Glutamatergic neuron (in vitro differentiated cells): ENCODE measurements at regions not wholly inside any gene's neighbourhood (a gene's known extent, or its start where the extent isn't known, plus 50 kb on each side); places are given as distances from the start of the nearest gene placed in this dataset.

ENCODE experiments used
- DNase-seq: peaks from one replicate; pipeline ENCODE4 v3.0.0; 2022
- H3K27ac Mint-ChIP-seq: one replicate; pipeline ENCODE4 v1.8.0; 2020; ENCODE audit warnings: mild to moderate bottlenecking, mixed read lengths, inconsistent platforms; ENCODE audit not compliant: unreplicated experiment
- H3K27me3 Mint-ChIP-seq: one replicate; pipeline ENCODE4 v1.8.0; 2020; ENCODE audit warnings: mild to moderate bottlenecking, moderate library complexity, mixed read lengths, inconsistent platforms; ENCODE audit not compliant: unreplicated experiment
- H3K36me3 Mint-ChIP-seq: one replicate; pipeline ENCODE4 v1.8.0; 2020; ENCODE audit warnings: mild to moderate bottlenecking, mixed read lengths, inconsistent platforms; ENCODE audit not compliant: unreplicated experiment
- H3K4me1 Mint-ChIP-seq: one replicate; pipeline ENCODE4 v1.8.0; 2020; ENCODE audit warnings: mild to moderate bottlenecking, low read depth, mixed read lengths, inconsistent platforms; ENCODE audit not compliant: unreplicated experiment
- H3K4me3 Mint-ChIP-seq: one replicate; pipeline ENCODE4 v1.8.0; 2020; ENCODE audit warnings: mild to moderate bottlenecking, mixed read lengths, inconsistent platforms; ENCODE audit not compliant: unreplicated experiment
- H3K9me3 Mint-ChIP-seq: one replicate; pipeline ENCODE4 v1.8.0; 2020; ENCODE audit warnings: mild to moderate bottlenecking, moderate library complexity, mixed read lengths, inconsistent platforms; ENCODE audit not compliant: unreplicated experiment
- TF ChIP-seq, protein P1 (sequence below): fragments of 200-600 bp; sonication (generic); IDR thresholded peaks from one replicate; pipeline ENCODE4 v1.5.0; 2021; ENCODE audit not compliant: partially characterized antibody, unreplicated experiment

- Mint-ChIP-seq H3K36me3 (no peaks in the 10 kb centered on the region), H3K4me3 (no peak overlapping the region), H3K27ac (no peak overlapping the region), H3K9me3 (no peaks in the 10 kb centered on the region), H3K27me3 (no peaks in the 10 kb centered on the region), H3K4me1 (peaks cover under 1% of the 10 kb centered on the region)
- TF ChIP-seq, protein P1, sequence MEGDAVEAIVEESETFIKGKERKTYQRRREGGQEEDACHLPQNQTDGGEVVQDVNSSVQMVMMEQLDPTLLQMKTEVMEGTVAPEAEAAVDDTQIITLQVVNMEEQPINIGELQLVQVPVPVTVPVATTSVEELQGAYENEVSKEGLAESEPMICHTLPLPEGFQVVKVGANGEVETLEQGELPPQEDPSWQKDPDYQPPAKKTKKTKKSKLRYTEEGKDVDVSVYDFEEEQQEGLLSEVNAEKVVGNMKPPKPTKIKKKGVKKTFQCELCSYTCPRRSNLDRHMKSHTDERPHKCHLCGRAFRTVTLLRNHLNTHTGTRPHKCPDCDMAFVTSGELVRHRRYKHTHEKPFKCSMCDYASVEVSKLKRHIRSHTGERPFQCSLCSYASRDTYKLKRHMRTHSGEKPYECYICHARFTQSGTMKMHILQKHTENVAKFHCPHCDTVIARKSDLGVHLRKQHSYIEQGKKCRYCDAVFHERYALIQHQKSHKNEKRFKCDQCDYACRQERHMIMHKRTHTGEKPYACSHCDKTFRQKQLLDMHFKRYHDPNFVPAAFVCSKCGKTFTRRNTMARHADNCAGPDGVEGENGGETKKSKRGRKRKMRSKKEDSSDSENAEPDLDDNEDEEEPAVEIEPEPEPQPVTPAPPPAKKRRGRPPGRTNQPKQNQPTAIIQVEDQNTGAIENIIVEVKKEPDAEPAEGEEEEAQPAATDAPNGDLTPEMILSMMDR, result no peak
- no peak for DNase-seq
These were observed 79.5 kb upstream of the PEX5L start for GRCh38 chr3:180116203-180116602.

DNA sequence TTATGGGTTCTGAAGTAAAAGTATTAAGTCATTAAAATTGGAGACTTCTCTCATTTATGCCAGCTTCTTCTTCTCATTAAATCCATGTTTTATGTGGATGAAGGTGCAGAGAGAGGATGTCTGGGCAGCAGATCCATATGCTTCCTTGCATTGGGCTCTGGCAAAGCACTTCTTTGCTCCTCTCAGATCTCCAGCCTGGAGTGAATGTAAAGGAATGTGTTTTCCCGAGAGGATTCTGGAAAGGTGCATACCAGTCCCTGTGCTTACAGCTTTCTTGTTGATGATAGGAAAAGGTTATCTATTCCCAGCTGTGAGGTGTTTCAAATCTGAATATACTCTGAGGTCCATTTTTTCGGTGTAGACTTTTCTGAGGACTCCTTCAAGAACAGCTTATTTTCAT is 79.9 kb upstream of the PEX5L start:
- H3K27me3 Mint-ChIP-seq, result no peaks in the 10 kb centered on the region
- H3K9me3 Mint-ChIP-seq, result no peaks in the 10 kb centered on the region
- H3K36me3 Mint-ChIP-seq, result no peaks in the 10 kb centered on the region
- DNase-seq, result no peak
- no peak overlapping the region for H3K4me3 Mint-ChIP-seq
- TF ChIP-seq, protein P1, result no peak
- H3K27ac Mint-ChIP-seq, result no peak overlapping the region
- H3K4me1 Mint-ChIP-seq, result no peaks in the 10 kb centered on the region

DNA sequence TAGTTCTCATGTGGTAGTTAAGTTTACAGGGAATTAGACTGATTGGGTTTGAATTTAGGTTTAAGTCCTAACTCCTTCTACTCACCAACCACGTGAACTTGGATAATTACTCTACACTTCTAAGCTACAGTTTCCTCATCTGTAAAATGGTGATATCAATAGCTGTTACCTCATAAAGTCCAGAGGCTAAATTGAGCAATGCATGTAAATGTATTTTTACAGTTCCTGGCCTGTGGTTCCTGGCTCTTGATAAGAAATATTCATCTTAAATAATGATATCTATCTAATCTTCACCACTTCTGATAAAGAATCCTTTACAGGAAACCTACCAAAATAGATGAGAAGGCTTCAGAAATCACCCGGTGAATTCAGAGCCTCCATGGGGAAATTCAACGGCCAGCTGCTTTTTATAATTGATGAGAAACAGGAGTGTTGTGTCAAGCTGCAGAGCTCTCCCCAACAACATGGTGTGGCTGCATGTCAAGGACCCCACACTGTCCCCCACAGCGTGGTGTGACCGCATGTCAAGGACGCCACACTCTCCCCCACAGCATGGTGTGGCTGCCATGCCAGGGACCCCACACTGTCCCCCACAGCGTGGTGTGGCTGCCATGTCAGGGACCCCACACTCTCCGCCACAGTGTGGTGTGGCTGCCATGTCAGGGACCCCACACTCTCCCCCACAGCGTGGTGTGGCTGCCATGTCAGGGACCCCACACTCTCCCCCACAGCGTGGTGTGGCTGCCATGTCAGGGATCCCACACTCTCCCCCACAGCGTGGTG is 80.8 kb upstream of the PEX5L start:
- H3K36me3 Mint-ChIP-seq, result no peaks in the 10 kb centered on the region
- no peaks in the 10 kb centered on the region for H3K4me1 Mint-ChIP-seq
- DNase-seq, result no peak
- no peaks in the 10 kb centered on the region for H3K9me3 Mint-ChIP-seq
- no peak overlapping the region for H3K4me3 Mint-ChIP-seq
- H3K27ac Mint-ChIP-seq, result no peak overlapping the region
- no peaks in the 10 kb centered on the region for H3K27me3 Mint-ChIP-seq
- TF ChIP-seq, protein P1, result no peak

GRCh38 chr3:180119567-180119966 is 82.8 kb upstream of the PEX5L start:
- Mint-ChIP-seq H3K36me3 (peaks cover 8% of the 10 kb centered on the region), H3K27me3 (no peaks in the 10 kb centered on the region), H3K4me3 (no peak overlapping the region), H3K4me1 (no peaks in the 10 kb centered on the region), H3K27ac (no peak overlapping the region), H3K9me3 (no peaks in the 10 kb centered on the region)
- no peak for DNase-seq
- TF ChIP-seq, protein P1, result no peak

- Mint-ChIP-seq H3K9me3 (no peaks in the 10 kb centered on the region), H3K27ac (no peak overlapping the region), H3K36me3 (peaks cover 18% of the 10 kb centered on the region), H3K27me3 (no peaks in the 10 kb centered on the region), H3K4me1 (no peaks in the 10 kb centered on the region), H3K4me3 (no peak overlapping the region)
- no peak for DNase-seq
- TF ChIP-seq, protein P1, result no peak
These were observed 87.2 kb upstream of the PEX5L start for GRCh38 chr3:180123928-180124327.
